ENCODE measurements at regions not wholly inside any gene's neighbourhood (a gene's known extent, or its start where the extent isn't known, plus 50 kb on each side); places are given as distances from the start of the nearest gene placed in this dataset.

GRCh38 chr2:111251711-111252110 lies 131.0 kb downstream of the BCL2L11 start:
- TF ChIP-seq MAZ (IDR thresholded peaks at IDR 0.05; ENCODE audit: borderline replicate concordance, low read depth, low read length) (no peak), POLR2A (IDR thresholded peaks at IDR 0.05; ENCODE audit: low read depth, low read length) (no peak), MXI1 (IDR thresholded peaks at IDR 0.05; ENCODE audit: borderline replicate concordance, low read depth, low read length) (no peak), MAFK (IDR thresholded peaks at IDR 0.05; ENCODE audit: low read depth, low read length) (no peak), RFX5 (IDR thresholded peaks at IDR 0.05; ENCODE audit: low read depth, low read length) (no peak), RAD21 (IDR thresholded peaks at IDR 0.05; ENCODE audit: low read length) (no peak), CEBPB (IDR thresholded peaks at IDR 0.05; ENCODE audit: low read depth, low read length) (no peak), USF2 (IDR thresholded peaks at IDR 0.05; ENCODE audit: low read depth, low read length) (no peak)
- TF ChIP-seq, protein P1, sequence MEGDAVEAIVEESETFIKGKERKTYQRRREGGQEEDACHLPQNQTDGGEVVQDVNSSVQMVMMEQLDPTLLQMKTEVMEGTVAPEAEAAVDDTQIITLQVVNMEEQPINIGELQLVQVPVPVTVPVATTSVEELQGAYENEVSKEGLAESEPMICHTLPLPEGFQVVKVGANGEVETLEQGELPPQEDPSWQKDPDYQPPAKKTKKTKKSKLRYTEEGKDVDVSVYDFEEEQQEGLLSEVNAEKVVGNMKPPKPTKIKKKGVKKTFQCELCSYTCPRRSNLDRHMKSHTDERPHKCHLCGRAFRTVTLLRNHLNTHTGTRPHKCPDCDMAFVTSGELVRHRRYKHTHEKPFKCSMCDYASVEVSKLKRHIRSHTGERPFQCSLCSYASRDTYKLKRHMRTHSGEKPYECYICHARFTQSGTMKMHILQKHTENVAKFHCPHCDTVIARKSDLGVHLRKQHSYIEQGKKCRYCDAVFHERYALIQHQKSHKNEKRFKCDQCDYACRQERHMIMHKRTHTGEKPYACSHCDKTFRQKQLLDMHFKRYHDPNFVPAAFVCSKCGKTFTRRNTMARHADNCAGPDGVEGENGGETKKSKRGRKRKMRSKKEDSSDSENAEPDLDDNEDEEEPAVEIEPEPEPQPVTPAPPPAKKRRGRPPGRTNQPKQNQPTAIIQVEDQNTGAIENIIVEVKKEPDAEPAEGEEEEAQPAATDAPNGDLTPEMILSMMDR (conservative IDR thresholded peaks at IDR 0.05; ENCODE audit: low read depth, low read length) = no peak
